Astrocyte of the cerebellum (primary cell): ENCODE measurements at regions not wholly inside any gene's neighbourhood (a gene's known extent, or its start where the extent isn't known, plus 50 kb on each side); places are given as distances from the start of the nearest gene placed in this dataset.
A peak's percentile ranks its signal among the peaks of the same experiment; 100 is the strongest.

ENCODE experiments used
- DNase-seq: peaks from one replicate; pipeline ENCODE4 v3.0.0-alpha.2; 2011; ENCODE audit warnings: low read depth
- H3K4me3 ChIP-seq: 2 replicates; pipeline ENCODE4 v1.5.1; 2011; ENCODE audit warnings: mild to moderate bottlenecking, low read depth, low read length, moderate library complexity
- CTCF ChIP-seq: IDR thresholded peaks from 2 replicates; pipeline ENCODE4 v1.5.1; 2012; ENCODE audit warnings: low read length, low read depth, moderate library complexity, mild to moderate bottlenecking; ENCODE audit errors: missing control alignments
- in situ Hi-C: cut with HindIII; loops from 2 replicates; pipeline ENCODE4 v1.10.0; 2017; ENCODE audit warnings: low sequenced_read_pairs

GRCh38 chr10:29011516-29011915, 277.4 kb upstream of the LYZL1 start:
- DNase-seq: peak; percentile 40
- H3K4me3 ChIP-seq: no peak overlapping the region
- TF ChIP-seq CTCF: no peak
- in situ Hi-C loops: no loop called here

- in situ Hi-C loops: no loop called here
- no peak overlapping the region for H3K4me3 ChIP-seq
- TF ChIP-seq CTCF: no peak
- DNase-seq: peak; percentile 19
Observed at GRCh38 chr10:29012926-29013554, 275.8 kb upstream of the LYZL1 start.

GRCh38 chr10:29021591-29021990, 267.3 kb upstream of the LYZL1 start:
- no peak overlapping the region for H3K4me3 ChIP-seq
- in situ Hi-C loops: no loop called here
- no peak for TF ChIP-seq CTCF
- no peak for DNase-seq

GRCh38 chr10:29022513-29022912, 266.4 kb upstream of the LYZL1 start:
- TF ChIP-seq CTCF: no peak
- DNase-seq: no peak
- no peak overlapping the region for H3K4me3 ChIP-seq
- in situ Hi-C loops: no loop called here

- TF ChIP-seq CTCF: no peak
- no peak overlapping the region for H3K4me3 ChIP-seq
- in situ Hi-C loops: no loop called here
- no peak for DNase-seq
Observed at GRCh38 chr10:29023678-29024077, 265.2 kb upstream of the LYZL1 start.

- DNase-seq: no peak
- no peak for TF ChIP-seq CTCF
- in situ Hi-C loops: no loop called here
- no peak overlapping the region for H3K4me3 ChIP-seq
Observed at GRCh38 chr10:29026065-29026797, 262.6 kb upstream of the LYZL1 start.
